ENCODE measurements at regions not wholly inside any gene's neighbourhood (a gene's known extent, or its start where the extent isn't known, plus 50 kb on each side); places are given as distances from the start of the nearest gene placed in this dataset.
"Not testable (repeated sequence)": the region's sequence is repeated elsewhere in the genome, so short reads cannot be mapped to it uniquely, and the experiment has no call there.

GRCh38 chr20:30724688-30725074 lies 532.8 kb upstream of the DEFB115 start:
- not testable (repeated sequence) for H3K27ac ChIP-seq (ENCODE audit: low read length); DNase-seq (ENCODE audit: low read depth, low spot score); H3K4me3 ChIP-seq (ENCODE audit: low read length); H3K36me3 ChIP-seq (ENCODE audit: control insufficient read depth, insufficient read depth, low read length); H3K9me3 ChIP-seq (ENCODE audit: control insufficient read depth, insufficient read depth, low read length); H3K27me3 ChIP-seq (ENCODE audit: control insufficient read depth, insufficient read depth, low read length); H3K4me1 ChIP-seq (ENCODE audit: control insufficient read depth, insufficient read depth, low read length)
- WGBS (ENCODE audit: insufficient coverage, insufficient read length), result no CpG with 5 or more reads among the region's 24 CpGs

GRCh38 chr20:30725188-30725587 lies 532.3 kb upstream of the DEFB115 start:
- not testable (repeated sequence) for H3K36me3 ChIP-seq (ENCODE audit: control insufficient read depth, insufficient read depth, low read length); H3K4me3 ChIP-seq (ENCODE audit: low read length); H3K4me1 ChIP-seq (ENCODE audit: control insufficient read depth, insufficient read depth, low read length); H3K27ac ChIP-seq (ENCODE audit: low read length); DNase-seq (ENCODE audit: low read depth, low spot score); H3K9me3 ChIP-seq (ENCODE audit: control insufficient read depth, insufficient read depth, low read length); H3K27me3 ChIP-seq (ENCODE audit: control insufficient read depth, insufficient read depth, low read length)
- no CpG with 5 or more reads among the region's 19 CpGs for WGBS (ENCODE audit: insufficient coverage, insufficient read length)

GRCh38 chr20:30728271-30728885 lies 529.1 kb upstream of the DEFB115 start:
- WGBS (ENCODE audit: insufficient coverage, insufficient read length), result no CpG with 5 or more reads among the region's 38 CpGs
- not testable (repeated sequence) for H3K36me3 ChIP-seq (ENCODE audit: control insufficient read depth, insufficient read depth, low read length); H3K4me1 ChIP-seq (ENCODE audit: control insufficient read depth, insufficient read depth, low read length); H3K27me3 ChIP-seq (ENCODE audit: control insufficient read depth, insufficient read depth, low read length); DNase-seq (ENCODE audit: low read depth, low spot score); H3K27ac ChIP-seq (ENCODE audit: low read length); H3K4me3 ChIP-seq (ENCODE audit: low read length); H3K9me3 ChIP-seq (ENCODE audit: control insufficient read depth, insufficient read depth, low read length)

Data from iPS DF 6.9 (cell line).